WTC11 (cell line): ENCODE measurements at regions not wholly inside any gene's neighbourhood (a gene's known extent, or its start where the extent isn't known, plus 50 kb on each side); places are given as distances from the start of the nearest gene placed in this dataset.

Experiments
- NR3C1 ChIP-seq: sonication (generic); formaldehyde crosslinking; conservative IDR thresholded peaks from 2 replicates; pipeline ENCODE4 v1.8.1; 2023; ENCODE audit warnings: low read depth, mild to moderate bottlenecking, missing genetic modification reagents
- TEAD1 ChIP-seq: sonication (generic); formaldehyde crosslinking; IDR thresholded peaks from 2 replicates; pipeline ENCODE4 v1.8.0; 2022; ENCODE audit warnings: mild to moderate bottlenecking, missing genetic modification reagents
- ZNF512 ChIP-seq: sonication (generic); formaldehyde crosslinking; IDR thresholded peaks from 2 replicates; pipeline ENCODE4 v1.8.1; 2022; ENCODE audit warnings: missing genetic modification reagents, borderline replicate concordance
- TF ChIP-seq, protein P1 (sequence below): sonication (generic); formaldehyde crosslinking; IDR thresholded peaks from 2 replicates; pipeline ENCODE4 v1.8.0; 2022; ENCODE audit warnings: mild to moderate bottlenecking, missing genetic modification reagents
- TF ChIP-seq, protein P2 (sequence below): fragments of 200-600 bp; IDR thresholded peaks from 2 replicates; pipeline ENCODE4 v1.8.0; 2022; ENCODE audit warnings: antibody characterized with exemption
- TF ChIP-seq, protein P3 (sequence below): sonication (generic); formaldehyde crosslinking; IDR thresholded peaks from 2 replicates; pipeline ENCODE4 v1.8.1; 2023; ENCODE audit warnings: mild to moderate bottlenecking, moderate library complexity, missing genetic modification reagents
- TF ChIP-seq, protein P4 (sequence below): fragments of 250-450 bp; sonication (Bioruptor Pico); conservative IDR thresholded peaks from 2 replicates; pipeline ENCODE4 v1.9.0; 2021; ENCODE audit warnings: mild to moderate bottlenecking
- TF ChIP-seq, protein P5 (sequence below): sonication (generic); formaldehyde crosslinking; IDR thresholded peaks from 2 replicates; pipeline ENCODE4 v1.8.1; 2023; ENCODE audit warnings: mild to moderate bottlenecking, missing genetic modification reagents, moderate library complexity

DNA sequence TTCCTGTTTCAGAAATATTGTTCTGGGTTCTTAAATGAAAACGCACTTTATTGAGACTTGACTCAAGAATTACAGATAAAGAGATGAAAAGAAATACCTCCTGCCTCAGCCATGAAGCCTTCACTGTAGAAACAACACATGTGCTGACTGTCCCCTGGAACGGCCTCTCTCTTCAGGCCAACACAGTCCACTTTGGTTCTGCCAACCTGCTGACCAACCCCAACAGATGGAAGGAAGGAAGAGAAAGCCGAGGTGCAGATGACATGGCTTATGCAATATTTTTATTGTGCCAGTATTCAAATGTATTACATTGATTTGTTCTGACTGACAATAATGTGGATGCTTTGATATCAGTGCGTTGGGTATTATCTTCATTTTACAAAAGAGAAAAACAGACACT lies 171.0 kb downstream of the CPEB2 start:
- TF ChIP-seq NR3C1 = no peak
- TF ChIP-seq, protein P1, sequence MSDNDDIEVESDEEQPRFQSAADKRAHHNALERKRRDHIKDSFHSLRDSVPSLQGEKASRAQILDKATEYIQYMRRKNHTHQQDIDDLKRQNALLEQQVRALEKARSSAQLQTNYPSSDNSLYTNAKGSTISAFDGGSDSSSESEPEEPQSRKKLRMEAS (CRISPR knock-in tag) = no peak
- TF ChIP-seq, protein P2, sequence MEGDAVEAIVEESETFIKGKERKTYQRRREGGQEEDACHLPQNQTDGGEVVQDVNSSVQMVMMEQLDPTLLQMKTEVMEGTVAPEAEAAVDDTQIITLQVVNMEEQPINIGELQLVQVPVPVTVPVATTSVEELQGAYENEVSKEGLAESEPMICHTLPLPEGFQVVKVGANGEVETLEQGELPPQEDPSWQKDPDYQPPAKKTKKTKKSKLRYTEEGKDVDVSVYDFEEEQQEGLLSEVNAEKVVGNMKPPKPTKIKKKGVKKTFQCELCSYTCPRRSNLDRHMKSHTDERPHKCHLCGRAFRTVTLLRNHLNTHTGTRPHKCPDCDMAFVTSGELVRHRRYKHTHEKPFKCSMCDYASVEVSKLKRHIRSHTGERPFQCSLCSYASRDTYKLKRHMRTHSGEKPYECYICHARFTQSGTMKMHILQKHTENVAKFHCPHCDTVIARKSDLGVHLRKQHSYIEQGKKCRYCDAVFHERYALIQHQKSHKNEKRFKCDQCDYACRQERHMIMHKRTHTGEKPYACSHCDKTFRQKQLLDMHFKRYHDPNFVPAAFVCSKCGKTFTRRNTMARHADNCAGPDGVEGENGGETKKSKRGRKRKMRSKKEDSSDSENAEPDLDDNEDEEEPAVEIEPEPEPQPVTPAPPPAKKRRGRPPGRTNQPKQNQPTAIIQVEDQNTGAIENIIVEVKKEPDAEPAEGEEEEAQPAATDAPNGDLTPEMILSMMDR = no peak
- TF ChIP-seq, protein P3, sequence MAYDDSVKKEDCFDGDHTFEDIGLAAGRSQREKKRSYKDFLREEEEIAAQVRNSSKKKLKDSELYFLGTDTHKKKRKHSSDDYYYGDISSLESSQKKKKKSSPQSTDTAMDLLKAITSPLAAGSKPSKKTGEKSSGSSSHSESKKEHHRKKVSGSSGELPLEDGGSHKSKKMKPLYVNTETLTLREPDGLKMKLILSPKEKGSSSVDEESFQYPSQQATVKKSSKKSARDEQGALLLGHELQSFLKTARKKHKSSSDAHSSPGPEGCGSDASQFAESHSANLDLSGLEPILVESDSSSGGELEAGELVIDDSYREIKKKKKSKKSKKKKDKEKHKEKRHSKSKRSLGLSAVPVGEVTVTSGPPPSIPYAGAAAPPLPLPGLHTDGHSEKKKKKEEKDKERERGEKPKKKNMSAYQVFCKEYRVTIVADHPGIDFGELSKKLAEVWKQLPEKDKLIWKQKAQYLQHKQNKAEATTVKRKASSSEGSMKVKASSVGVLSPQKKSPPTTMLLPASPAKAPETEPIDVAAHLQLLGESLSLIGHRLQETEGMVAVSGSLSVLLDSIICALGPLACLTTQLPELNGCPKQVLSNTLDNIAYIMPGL (CRISPR knock-in tag) = no peak
- TF ChIP-seq, protein P4, sequence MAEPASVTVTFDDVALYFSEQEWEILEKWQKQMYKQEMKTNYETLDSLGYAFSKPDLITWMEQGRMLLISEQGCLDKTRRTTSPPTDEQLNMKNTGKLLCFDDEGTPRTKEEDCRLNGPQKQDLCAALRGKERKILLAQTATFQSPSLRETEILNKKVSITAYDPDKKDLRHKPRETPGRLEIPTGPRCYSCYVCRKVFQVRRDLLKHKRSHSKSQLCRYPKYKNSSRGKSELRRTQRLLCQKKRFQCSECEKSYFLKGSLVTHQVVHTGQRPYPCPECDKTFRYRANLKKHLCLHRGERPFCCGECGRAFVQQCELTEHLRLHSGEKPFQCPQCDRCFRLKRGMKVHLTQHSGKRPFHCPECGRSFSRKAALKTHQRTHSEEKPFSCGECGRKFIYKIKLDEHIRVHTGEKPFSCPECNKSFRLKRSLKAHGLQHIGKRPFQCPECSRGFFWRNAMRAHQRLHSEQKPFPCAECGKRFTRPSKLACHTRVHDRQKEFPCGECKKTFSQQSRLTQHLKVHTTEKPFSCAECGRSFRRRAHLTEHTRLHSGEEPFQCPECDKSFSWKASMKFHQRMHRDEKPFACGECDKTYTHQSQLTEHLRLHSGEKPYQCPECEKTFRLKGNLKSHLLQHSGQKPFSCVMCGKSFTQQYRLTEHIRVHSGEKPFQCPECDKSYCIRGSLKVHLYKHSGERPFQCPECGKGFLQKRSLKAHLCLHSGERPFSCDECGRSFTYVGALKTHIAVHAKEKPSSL = no peak
- TF ChIP-seq, protein P5, sequence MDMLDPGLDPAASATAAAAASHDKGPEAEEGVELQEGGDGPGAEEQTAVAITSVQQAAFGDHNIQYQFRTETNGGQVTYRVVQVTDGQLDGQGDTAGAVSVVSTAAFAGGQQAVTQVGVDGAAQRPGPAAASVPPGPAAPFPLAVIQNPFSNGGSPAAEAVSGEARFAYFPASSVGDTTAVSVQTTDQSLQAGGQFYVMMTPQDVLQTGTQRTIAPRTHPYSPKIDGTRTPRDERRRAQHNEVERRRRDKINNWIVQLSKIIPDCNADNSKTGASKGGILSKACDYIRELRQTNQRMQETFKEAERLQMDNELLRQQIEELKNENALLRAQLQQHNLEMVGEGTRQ (CRISPR knock-in tag) = no peak
- no peak for TF ChIP-seq TEAD1 (CRISPR knock-in tag)
- no peak for TF ChIP-seq ZNF512 (CRISPR knock-in tag)
